HEK293T (cell line): ENCODE measurements at regions not wholly inside any gene's neighbourhood (a gene's known extent, or its start where the extent isn't known, plus 50 kb on each side); places are given as distances from the start of the nearest gene placed in this dataset.

Source experiments
- ARNT ChIP-seq: fragments of 450-650 bp; IDR thresholded peaks from 2 replicates; pipeline ENCODE4 v1.6.1; 2017; ENCODE audit warnings: mild to moderate bottlenecking
- BHLHE40 ChIP-seq: fragments of 450-650 bp; IDR thresholded peaks from 2 replicates; pipeline ENCODE4 v1.6.1; 2016; ENCODE audit warnings: mild to moderate bottlenecking, moderate library complexity, borderline replicate concordance
- ELF4 ChIP-seq: fragments of 450-650 bp; IDR thresholded peaks from 2 replicates; pipeline ENCODE4 v1.6.1; 2017; ENCODE audit warnings: antibody characterized with exemption
- FOXA1 ChIP-seq: fragments of 450-650 bp; IDR thresholded peaks from 2 replicates; pipeline ENCODE4 v1.6.1; 2016; ENCODE audit warnings: mild to moderate bottlenecking
- FOXK2 ChIP-seq: fragments of 450-650 bp; IDR thresholded peaks from 2 replicates; pipeline ENCODE4 v1.6.1; 2016; ENCODE audit warnings: mild to moderate bottlenecking
- FOXM1 ChIP-seq: fragments of 450-650 bp; IDR thresholded peaks from 2 replicates; pipeline ENCODE4 v1.6.1; 2017; ENCODE audit warnings: mild to moderate bottlenecking, borderline replicate concordance
- HDGF ChIP-seq: fragments of 450-650 bp; IDR thresholded peaks from 2 replicates; pipeline ENCODE4 v1.6.1; 2017; ENCODE audit warnings: antibody characterized with exemption, borderline replicate concordance
- L3MBTL2 ChIP-seq: fragments of 450-650 bp; conservative IDR thresholded peaks from 2 replicates; pipeline ENCODE4 v1.6.1; 2016; ENCODE audit warnings: mild to moderate bottlenecking
- LEF1 ChIP-seq: fragments of 450-650 bp; IDR thresholded peaks from 2 replicates; pipeline ENCODE4 v1.6.1; 2017; ENCODE audit warnings: mild to moderate bottlenecking, borderline replicate concordance
- NFRKB ChIP-seq: fragments of 450-650 bp; IDR thresholded peaks from 2 replicates; pipeline ENCODE4 v1.6.1; 2016; ENCODE audit warnings: mild to moderate bottlenecking, moderate library complexity
- SP1 ChIP-seq: fragments of 450-650 bp; IDR thresholded peaks from 2 replicates; pipeline ENCODE4 v1.6.1; 2017
- SUZ12 ChIP-seq: fragments of 450-650 bp; IDR thresholded peaks from 2 replicates; pipeline ENCODE4 v1.6.1; 2016; ENCODE audit warnings: mild to moderate bottlenecking

DNA sequence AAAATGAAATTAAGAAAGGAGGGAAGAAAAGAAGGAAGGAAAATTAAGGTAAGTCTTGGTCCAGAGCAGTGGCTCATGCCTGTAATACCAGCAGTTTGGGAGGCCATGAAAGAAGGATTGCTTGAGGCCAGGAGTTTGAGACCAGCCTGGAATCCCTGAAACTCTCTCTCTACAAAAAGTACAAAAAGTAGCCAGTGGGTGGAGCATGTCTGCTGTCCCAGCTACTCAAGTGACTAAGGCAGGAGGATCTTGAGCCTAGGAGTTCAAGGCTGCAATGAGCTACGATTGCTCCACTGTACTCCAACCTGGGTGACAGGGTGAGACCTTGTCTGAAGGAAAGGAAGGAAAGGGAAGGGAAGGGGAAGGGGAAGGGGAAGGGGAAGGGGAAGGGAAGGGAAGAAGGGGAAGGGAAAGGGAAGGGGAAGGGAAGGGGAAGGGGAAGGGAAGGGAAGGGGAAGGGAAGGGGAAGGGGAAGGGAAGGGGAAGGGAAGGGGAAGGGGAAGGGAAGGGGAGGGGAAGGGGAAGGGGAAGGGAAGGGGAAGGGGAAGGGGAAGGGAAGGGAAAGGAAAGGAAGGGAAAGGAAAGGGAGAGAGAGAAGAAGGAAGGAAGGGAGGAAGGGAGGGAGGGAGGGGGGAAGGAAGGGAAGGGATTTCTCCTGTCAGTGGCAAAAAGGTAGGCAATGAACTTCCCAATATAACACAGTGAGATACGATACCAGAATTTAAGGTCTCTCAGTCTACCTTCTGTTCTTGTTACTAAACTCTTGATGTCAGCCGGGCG lies 412.8 kb downstream of the CMPK2 start:
- TF ChIP-seq SP1: no peak
- TF ChIP-seq FOXK2: no peak
- TF ChIP-seq NFRKB: no peak
- no peak for TF ChIP-seq ELF4
- no peak for TF ChIP-seq SUZ12
- no peak for TF ChIP-seq BHLHE40
- TF ChIP-seq LEF1: no peak
- TF ChIP-seq L3MBTL2: no peak
- TF ChIP-seq FOXM1: no peak
- no peak for TF ChIP-seq ARNT
- TF ChIP-seq FOXA1: no peak
- no peak for TF ChIP-seq HDGF
